SJCRH30 (cell line): ENCODE measurements at regions not wholly inside any gene's neighbourhood (a gene's known extent, or its start where the extent isn't known, plus 50 kb on each side); places are given as distances from the start of the nearest gene placed in this dataset.
"Not testable (repeated sequence)": the region's sequence is repeated elsewhere in the genome, so short reads cannot be mapped to it uniquely, and the experiment has no call there.

Experiments
- DNase-seq, 2 experiments: peaks; one replicate each; pipeline ENCODE4 v3.0.0-alpha.2; 2015 to 2020
- H3K27ac ChIP-seq: fragments of 250-450 bp; sonication (Bioruptor Pico); 2 replicates; pipeline ENCODE4 v1.5.1; 2020; ENCODE audit warnings: mild to moderate bottlenecking, moderate library complexity
- H3K27me3 ChIP-seq: fragments of 250-450 bp; sonication (Bioruptor Pico); 2 replicates; pipeline ENCODE4 v1.5.1; 2020; ENCODE audit warnings: mild to moderate bottlenecking, moderate library complexity
- H3K36me3 ChIP-seq: fragments of 250-450 bp; sonication (Bioruptor Pico); 2 replicates; pipeline ENCODE4 v1.5.1; 2020; ENCODE audit warnings: mild to moderate bottlenecking, moderate library complexity
- H3K4me1 ChIP-seq: fragments of 250-450 bp; sonication (Bioruptor Pico); 2 replicates; pipeline ENCODE4 v1.5.1; 2020; ENCODE audit warnings: mild to moderate bottlenecking, moderate library complexity
- H3K4me3 ChIP-seq: fragments of 250-450 bp; sonication (Bioruptor Pico); 2 replicates; pipeline ENCODE4 v1.5.1; 2020; ENCODE audit warnings: mild to moderate bottlenecking, moderate library complexity
- H3K9me3 ChIP-seq: fragments of 250-450 bp; sonication (Bioruptor Pico); replicated peaks from 2 replicates; pipeline ENCODE4 v1.5.1; 2020; ENCODE audit warnings: mild to moderate bottlenecking, moderate library complexity

GRCh38 chr11:81211050-81211449 lies 1522.6 kb downstream of the FAM181B start:
- no peak overlapping the region for H3K4me3 ChIP-seq
- H3K4me1 ChIP-seq: no peaks in the 10 kb centered on the region
- H3K27ac ChIP-seq: no peak overlapping the region
- DNase-seq: no peak
- no peaks in the 10 kb centered on the region for H3K36me3 ChIP-seq
- H3K27me3 ChIP-seq: no peaks in the 10 kb centered on the region
- no peaks in the 10 kb centered on the region for H3K9me3 ChIP-seq

GRCh38 chr11:81207421-81208054 lies 1526.1 kb downstream of the FAM181B start:
- no peak overlapping the region for H3K4me3 ChIP-seq
- H3K27ac ChIP-seq: no peak overlapping the region
- no peaks in the 10 kb centered on the region for H3K27me3 ChIP-seq
- no peaks in the 10 kb centered on the region for H3K9me3 ChIP-seq
- no peaks in the 10 kb centered on the region for H3K36me3 ChIP-seq
- DNase-seq: no peak
- no peaks in the 10 kb centered on the region for H3K4me1 ChIP-seq

GRCh38 chr11:81203876-81204275 lies 1529.8 kb downstream of the FAM181B start:
- H3K27me3 ChIP-seq: no peaks in the 10 kb centered on the region
- no peaks in the 10 kb centered on the region for H3K36me3 ChIP-seq
- H3K4me3 ChIP-seq: no peak overlapping the region
- no peaks in the 10 kb centered on the region for H3K4me1 ChIP-seq
- no peak overlapping the region for H3K27ac ChIP-seq
- no peaks in the 10 kb centered on the region for H3K9me3 ChIP-seq
- DNase-seq: no peak

- no peaks in the 10 kb centered on the region for H3K9me3 ChIP-seq
- DNase-seq: peak in 1 of 2 experiments; percentile 8
- H3K4me1 ChIP-seq: no peaks in the 10 kb centered on the region
- no peak overlapping the region for H3K4me3 ChIP-seq
- no peaks in the 10 kb centered on the region for H3K27me3 ChIP-seq
- no peak overlapping the region for H3K27ac ChIP-seq
- no peaks in the 10 kb centered on the region for H3K36me3 ChIP-seq
These were observed 1536.3 kb downstream of the FAM181B start for GRCh38 chr11:81197396-81197795.

GRCh38 chr11:81192516-81192915 lies 1541.1 kb downstream of the FAM181B start:
- Histone ChIP-seq H3K9me3 (no peaks in the 10 kb centered on the region), H3K36me3 (no peaks in the 10 kb centered on the region), H3K4me1 (no peaks in the 10 kb centered on the region), H3K27ac (no peak overlapping the region), H3K4me3 (no peak overlapping the region), H3K27me3 (no peaks in the 10 kb centered on the region)
- no peak for DNase-seq

- Histone ChIP-seq H3K4me1 (no peaks in the 10 kb centered on the region), H3K4me3 (no peak overlapping the region), H3K27ac (no peak overlapping the region), H3K36me3 (no peaks in the 10 kb centered on the region), H3K9me3 (no peaks in the 10 kb centered on the region), H3K27me3 (no peaks in the 10 kb centered on the region)
- no peak for DNase-seq
These were observed 1543.1 kb downstream of the FAM181B start for GRCh38 chr11:81190546-81190945.

GRCh38 chr11:81187033-81187432 lies 1546.6 kb downstream of the FAM181B start:
- not testable (repeated sequence) for H3K4me1 ChIP-seq, H3K9me3 ChIP-seq, H3K27ac ChIP-seq, DNase-seq, H3K27me3 ChIP-seq, H3K36me3 ChIP-seq, H3K4me3 ChIP-seq

GRCh38 chr11:81174646-81175330 lies 1558.9 kb downstream of the FAM181B start:
- Histone ChIP-seq H3K9me3 (no peaks in the 10 kb centered on the region), H3K36me3 (no peaks in the 10 kb centered on the region), H3K4me1 (no peaks in the 10 kb centered on the region), H3K27ac (no peak overlapping the region), H3K4me3 (no peak overlapping the region), H3K27me3 (no peaks in the 10 kb centered on the region)
- no peak for DNase-seq

- no peaks in the 10 kb centered on the region for H3K4me1 ChIP-seq
- peak in 1 of 2 experiments; percentile 9 for DNase-seq
These were observed 1568.5 kb downstream of the FAM181B start for GRCh38 chr11:81165164-81165563.

GRCh38 chr11:81159900-81160299 lies 1573.8 kb downstream of the FAM181B start:
- DNase-seq: no peak
- H3K4me3 ChIP-seq: no peak overlapping the region
- no peak overlapping the region for H3K27ac ChIP-seq
- no peaks in the 10 kb centered on the region for H3K4me1 ChIP-seq
- H3K27me3 ChIP-seq: no peaks in the 10 kb centered on the region
- H3K36me3 ChIP-seq: no peaks in the 10 kb centered on the region
- no peaks in the 10 kb centered on the region for H3K9me3 ChIP-seq

More at GRCh38 chr11:81165164-81165563, 1568.5 kb downstream of the FAM181B start:
- no peaks in the 10 kb centered on the region for H3K36me3 ChIP-seq
- H3K9me3 ChIP-seq: no peaks in the 10 kb centered on the region
- H3K4me3 ChIP-seq: no peak overlapping the region
- no peaks in the 10 kb centered on the region for H3K27me3 ChIP-seq
- H3K27ac ChIP-seq: no peak overlapping the region

- Histone ChIP-seq H3K9me3 (no peaks in the 10 kb centered on the region), H3K27me3 (no peaks in the 10 kb centered on the region), H3K27ac (no peak overlapping the region), H3K36me3 (no peaks in the 10 kb centered on the region), H3K4me1 (no peaks in the 10 kb centered on the region), H3K4me3 (no peak overlapping the region)
- no peak for DNase-seq
These were observed 1598.1 kb downstream of the FAM181B start for GRCh38 chr11:81135570-81135969.

GRCh38 chr11:81129618-81130017 lies 1604.0 kb downstream of the FAM181B start:
- Histone ChIP-seq H3K27ac (no peak overlapping the region), H3K4me1 (no peaks in the 10 kb centered on the region), H3K36me3 (no peaks in the 10 kb centered on the region), H3K9me3 (no peaks in the 10 kb centered on the region), H3K4me3 (no peak overlapping the region), H3K27me3 (no peaks in the 10 kb centered on the region)
- DNase-seq: no peak

GRCh38 chr11:81112718-81113117 lies 1620.9 kb downstream of the FAM181B start:
- Histone ChIP-seq H3K27ac (no peak overlapping the region), H3K36me3 (no peaks in the 10 kb centered on the region), H3K9me3 (no peaks in the 10 kb centered on the region), H3K4me3 (no peak overlapping the region), H3K4me1 (no peaks in the 10 kb centered on the region), H3K27me3 (no peaks in the 10 kb centered on the region)
- no peak for DNase-seq

- no peak for DNase-seq
- no peaks in the 10 kb centered on the region for H3K36me3 ChIP-seq
- H3K4me3 ChIP-seq: no peak overlapping the region
These were observed 1629.6 kb downstream of the FAM181B start for GRCh38 chr11:81104051-81104450.

GRCh38 chr11:81098471-81098870 lies 1635.2 kb downstream of the FAM181B start:
- Histone ChIP-seq H3K9me3 (no peaks in the 10 kb centered on the region), H3K27ac (no peak overlapping the region), H3K4me1 (no peaks in the 10 kb centered on the region), H3K27me3 (no peaks in the 10 kb centered on the region), H3K4me3 (no peak overlapping the region), H3K36me3 (no peaks in the 10 kb centered on the region)
- no peak for DNase-seq

More at GRCh38 chr11:81104051-81104450, 1629.6 kb downstream of the FAM181B start:
- Histone ChIP-seq H3K27ac (no peak overlapping the region), H3K4me1 (no peaks in the 10 kb centered on the region), H3K9me3 (no peaks in the 10 kb centered on the region), H3K27me3 (no peaks in the 10 kb centered on the region)

- H3K9me3 ChIP-seq: no peaks in the 10 kb centered on the region
- no peak for DNase-seq
These were observed 1641.1 kb downstream of the FAM181B start for GRCh38 chr11:81092522-81092921.

More at GRCh38 chr11:81092522-81092921, 1641.1 kb downstream of the FAM181B start:
- Histone ChIP-seq H3K27ac (no peak overlapping the region), H3K4me3 (no peak overlapping the region), H3K27me3 (no peaks in the 10 kb centered on the region), H3K36me3 (no peaks in the 10 kb centered on the region), H3K4me1 (no peaks in the 10 kb centered on the region)
